CD4-positive, alpha-beta T cell treated with Interleukin-6 for 4 hours (primary cell): ENCODE measurements at regions not wholly inside any gene's neighbourhood (a gene's known extent, or its start where the extent isn't known, plus 50 kb on each side); places are given as distances from the start of the nearest gene placed in this dataset.

Experiments used
- DNase-seq: peaks from one replicate; pipeline ENCODE4 v3.0.0-alpha.2; 2020; ENCODE audit warnings: mixed read lengths

- no peak for DNase-seq
Measured at GRCh38 chr22:49638001-49638400, 189.7 kb downstream of the BRD1 start.

GRCh38 chr22:49637255-49637760 is 190.4 kb downstream of the BRD1 start:
- no peak for DNase-seq

GRCh38 chr22:49636649-49637048 is 191.0 kb downstream of the BRD1 start:
- DNase-seq = no peak

- DNase-seq = no peak
Measured at GRCh38 chr22:49636214-49636613, 191.5 kb downstream of the BRD1 start.

- DNase-seq = no peak
Measured at GRCh38 chr22:49634006-49634772, 193.5 kb downstream of the BRD1 start.

GRCh38 chr22:49633010-49633324 is 194.7 kb downstream of the BRD1 start:
- DNase-seq = no peak

- DNase-seq = peak; percentile 19
Measured at GRCh38 chr22:49632199-49633009, 195.3 kb downstream of the BRD1 start.

- no peak for DNase-seq
Measured at GRCh38 chr22:49630448-49630946, 197.2 kb downstream of the BRD1 start.

GRCh38 chr22:49629586-49630447 is 197.9 kb downstream of the BRD1 start:
- no peak for DNase-seq

- no peak for DNase-seq
Measured at GRCh38 chr22:49629261-49629570, 198.5 kb downstream of the BRD1 start.

GRCh38 chr22:49628391-49629260 is 199.0 kb downstream of the BRD1 start:
- DNase-seq = no peak

- no peak for DNase-seq
Measured at GRCh38 chr22:49627217-49628181, 200.2 kb downstream of the BRD1 start.

GRCh38 chr22:49626361-49627216 is 201.1 kb downstream of the BRD1 start:
- DNase-seq = no peak

- no peak for DNase-seq
Measured at GRCh38 chr22:49624421-49625177, 203.1 kb downstream of the BRD1 start.

GRCh38 chr22:49623715-49624114 is 204.0 kb downstream of the BRD1 start:
- DNase-seq = no peak

- DNase-seq = no peak
Measured at GRCh38 chr22:49623176-49623575, 204.5 kb downstream of the BRD1 start.

- no peak for DNase-seq
Measured at GRCh38 chr22:49622241-49623105, 205.2 kb downstream of the BRD1 start.

- DNase-seq = no peak
Measured at GRCh38 chr22:49621601-49622210, 206.0 kb downstream of the BRD1 start.
